Activated CD4-positive, alpha-beta T cell treated with anti-CD3 and anti-CD28 coated beads for 48 hours (primary cell): ENCODE measurements at regions not wholly inside any gene's neighbourhood (a gene's known extent, or its start where the extent isn't known, plus 50 kb on each side); places are given as distances from the start of the nearest gene placed in this dataset.
"Not testable (repeated sequence)": the region's sequence is repeated elsewhere in the genome, so short reads cannot be mapped to it uniquely, and the experiment has no call there.

ENCODE experiments used
- DNase-seq: peaks from one replicate; pipeline ENCODE4 v3.0.0-alpha.2; 2020

DNA sequence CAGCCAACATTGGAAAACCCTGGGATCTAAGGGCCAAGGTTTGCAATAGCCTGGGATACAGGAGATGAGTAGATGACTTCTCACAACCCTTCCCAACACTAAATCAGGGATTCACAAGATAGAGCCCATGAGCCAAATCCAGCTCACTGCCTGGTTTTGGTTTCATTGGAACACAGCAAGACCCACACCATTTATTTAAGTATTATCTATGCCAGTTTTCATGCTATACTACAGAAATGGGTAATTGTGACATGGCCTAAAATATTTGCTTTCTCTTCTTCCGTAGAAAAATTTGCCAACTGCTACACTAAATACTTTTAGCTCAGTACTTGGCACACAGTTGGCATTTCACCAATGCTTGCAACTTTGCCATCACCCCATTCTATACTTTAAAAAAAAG is 132.0 kb upstream of the LMCD1 start:
- DNase-seq, result no peak

DNA sequence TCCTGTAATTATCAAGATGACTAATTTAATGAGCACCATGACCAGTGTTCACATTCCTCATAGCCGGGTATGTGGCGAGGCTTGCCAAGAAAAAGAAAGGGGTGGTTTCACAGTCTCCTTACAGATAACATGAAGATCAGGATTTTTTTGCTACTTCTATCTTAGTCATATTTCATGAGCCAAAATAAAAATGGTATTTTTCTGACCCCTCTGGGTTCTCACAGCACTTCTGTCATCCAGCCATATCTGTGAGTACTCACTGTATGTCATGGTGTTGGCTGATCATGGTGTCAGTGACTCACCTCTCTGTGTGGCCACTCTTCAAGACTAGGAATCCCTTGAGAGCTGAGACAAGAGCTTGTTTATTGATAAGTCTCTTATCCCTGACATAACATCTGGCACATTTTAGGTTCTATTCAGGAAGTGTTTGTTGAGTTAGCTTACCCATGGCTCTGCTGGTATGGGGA is 130.5 kb upstream of the LMCD1 start:
- DNase-seq, result no peak

DNA sequence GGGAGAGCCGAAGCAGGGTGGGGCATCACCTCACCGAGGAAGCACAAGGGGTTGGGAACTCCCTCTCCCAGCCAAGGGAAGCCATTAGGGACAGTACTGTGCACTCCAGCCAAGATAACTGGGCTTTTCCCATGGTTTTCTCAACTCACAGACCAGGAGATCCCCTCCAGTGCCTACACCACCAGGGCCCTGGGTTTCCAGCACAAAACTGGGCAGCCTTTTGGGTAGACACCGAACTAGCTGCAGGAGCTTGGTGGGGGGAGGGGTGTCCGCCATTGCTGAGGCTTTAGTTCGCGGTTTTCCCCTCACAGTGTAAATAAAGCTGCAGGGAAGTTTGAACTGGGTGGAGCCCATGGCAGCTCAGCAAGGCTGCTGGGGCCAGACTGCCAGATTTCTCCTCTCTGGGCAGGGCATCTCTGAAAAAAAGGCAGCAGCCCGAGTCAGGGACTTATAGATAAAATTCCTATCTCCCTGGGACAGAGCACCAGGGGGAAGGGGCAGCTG is 129.6 kb upstream of the LMCD1 start:
- DNase-seq, result no peak

DNA sequence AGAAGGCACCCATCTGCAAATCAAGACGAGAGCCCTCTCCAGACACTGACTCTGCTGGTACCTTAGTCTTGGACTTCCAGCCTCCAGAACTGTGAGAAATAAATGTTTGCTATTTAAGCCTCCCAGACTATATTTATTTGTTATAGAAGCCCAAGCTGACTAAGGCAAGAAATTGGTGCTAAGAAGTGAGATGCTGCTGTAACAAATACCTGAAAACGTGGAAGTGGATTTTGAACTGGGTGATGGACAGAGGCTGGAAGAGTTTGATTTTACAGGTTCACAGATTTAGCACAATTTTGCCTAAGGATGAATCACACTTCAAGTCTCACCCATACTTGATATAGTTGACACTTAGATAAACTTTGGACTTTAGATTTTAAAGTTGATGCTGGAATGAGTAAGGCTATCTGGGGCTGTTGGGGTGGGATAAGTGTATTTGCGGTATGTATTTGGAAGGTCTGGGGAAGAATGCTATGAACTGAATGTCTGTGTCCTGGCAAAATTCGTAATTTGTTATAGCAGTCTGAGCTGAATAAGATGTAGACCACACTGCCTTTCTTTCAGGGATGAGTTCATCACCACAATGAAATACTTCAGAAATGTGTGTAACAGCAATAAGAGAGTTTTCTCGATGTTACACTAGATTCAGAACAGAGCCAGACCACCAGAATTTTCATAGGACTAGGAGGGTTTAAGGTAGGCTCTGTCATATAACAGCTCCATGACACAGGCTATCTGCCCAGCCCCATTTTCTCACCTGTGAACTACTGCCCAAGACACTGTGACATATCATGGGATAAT is 120.5 kb upstream of the LMCD1 start:
- DNase-seq, result no peak

DNA sequence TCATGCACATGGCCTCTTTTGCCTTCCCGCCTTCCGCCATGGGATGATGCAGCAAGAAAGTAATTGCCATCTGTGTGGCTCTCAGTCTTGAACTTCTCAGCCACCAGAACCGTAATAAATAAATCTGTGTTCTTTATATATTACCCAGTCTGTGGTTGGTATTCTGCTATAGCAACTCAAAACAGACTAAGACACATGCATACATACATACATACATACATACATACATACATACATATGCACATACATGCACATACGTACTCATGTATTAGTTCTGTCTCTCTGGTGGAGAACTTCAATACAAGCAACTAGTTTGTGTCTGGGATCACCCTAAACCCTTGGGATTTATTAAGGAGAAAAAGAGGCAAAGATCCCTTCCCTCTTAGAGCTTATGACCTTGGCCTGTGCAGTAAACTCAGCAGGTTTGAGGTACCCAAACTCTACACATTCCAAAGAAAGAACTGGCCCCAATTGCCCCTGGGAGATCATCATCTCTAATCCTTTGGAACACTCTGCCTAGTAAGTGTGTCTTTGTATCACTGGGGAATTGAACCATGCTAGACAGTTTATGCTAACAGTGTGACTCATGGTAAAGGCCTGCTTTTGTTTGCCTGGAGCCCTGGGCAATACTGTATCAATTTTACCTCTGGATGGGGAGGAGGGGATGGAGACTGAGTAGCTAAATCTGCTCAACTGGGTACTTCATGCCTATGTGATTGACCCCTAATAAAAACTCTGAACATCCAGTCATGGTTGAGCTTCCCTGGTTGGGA is 115.6 kb upstream of the LMCD1 start:
- DNase-seq, result no peak

DNA sequence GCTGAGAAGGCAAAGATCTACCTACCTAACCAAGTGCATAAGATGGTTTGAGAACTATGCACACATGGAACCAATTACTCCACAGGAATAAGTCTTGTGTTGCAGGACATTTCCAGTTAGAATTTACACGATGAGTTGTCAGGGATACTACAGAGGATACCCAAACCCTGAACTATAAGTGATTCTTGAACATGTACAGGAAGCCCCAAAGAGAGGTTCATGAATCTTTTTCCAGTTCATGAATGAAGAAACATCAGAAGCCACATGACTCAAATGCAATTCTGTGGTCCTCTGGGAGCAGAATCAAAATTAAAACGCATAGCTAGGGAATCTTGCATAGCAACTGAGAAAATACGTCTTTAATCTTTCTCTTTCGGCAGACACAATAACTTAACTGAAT is 114.1 kb upstream of the LMCD1 start:
- DNase-seq, result no peak

DNA sequence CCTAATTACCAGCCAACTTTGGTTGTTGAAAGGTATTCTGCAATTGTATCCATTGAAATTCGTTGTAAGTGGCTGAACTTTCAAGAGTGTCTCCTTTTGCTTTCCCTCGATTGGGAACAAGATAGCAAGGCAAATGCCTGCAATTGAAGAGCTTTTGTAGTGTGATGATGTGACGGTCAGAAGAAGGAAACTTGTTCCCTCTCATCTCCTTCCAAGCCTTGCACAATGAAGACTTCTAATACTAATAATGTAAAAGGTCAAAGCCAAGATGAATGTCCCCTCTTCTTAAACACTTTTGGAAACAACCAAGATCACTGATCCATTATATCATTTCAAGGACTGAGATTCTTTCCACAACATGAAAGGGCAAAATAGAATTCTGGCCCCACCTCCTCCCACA is 101.9 kb upstream of the LMCD1 start:
- no peak for DNase-seq

DNA sequence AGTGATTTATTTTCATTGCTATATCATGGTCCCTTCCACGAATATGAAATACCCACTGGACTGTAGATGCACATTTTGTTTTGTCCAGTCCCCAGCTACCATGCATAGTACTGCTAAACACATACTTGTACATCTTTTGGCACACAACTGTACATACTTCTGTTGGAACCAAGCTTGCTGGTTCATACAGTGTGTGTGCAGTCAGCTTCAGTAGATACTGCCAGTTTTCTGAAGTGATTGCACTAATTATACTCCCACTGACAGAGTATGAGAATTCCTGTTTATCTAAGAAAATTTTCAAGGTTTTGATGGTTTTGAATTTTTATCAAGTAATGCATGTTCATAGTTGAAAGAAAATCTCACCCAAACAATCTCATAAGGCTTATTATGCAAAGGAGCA is 100.7 kb upstream of the LMCD1 start:
- DNase-seq, result no peak

DNA sequence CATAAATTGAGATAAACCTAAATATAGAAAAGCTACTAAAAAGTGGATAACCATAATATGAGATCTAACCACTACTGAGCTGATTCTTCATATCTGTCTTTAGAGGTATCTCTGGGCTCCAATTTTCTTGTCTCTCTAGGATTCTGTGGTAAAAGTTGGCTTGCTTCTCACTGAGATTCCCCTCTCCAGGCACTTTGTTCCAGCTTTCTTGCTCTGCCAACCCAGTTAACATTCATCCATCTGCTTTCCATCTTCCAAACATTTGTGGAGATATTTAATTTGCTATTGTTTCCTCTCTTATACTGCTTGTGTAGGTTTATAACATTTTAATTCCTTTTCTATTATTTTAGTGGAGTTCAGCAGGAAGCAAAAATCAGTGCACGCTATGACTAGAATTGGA is 97.6 kb upstream of the LMCD1 start:
- no peak for DNase-seq

DNA sequence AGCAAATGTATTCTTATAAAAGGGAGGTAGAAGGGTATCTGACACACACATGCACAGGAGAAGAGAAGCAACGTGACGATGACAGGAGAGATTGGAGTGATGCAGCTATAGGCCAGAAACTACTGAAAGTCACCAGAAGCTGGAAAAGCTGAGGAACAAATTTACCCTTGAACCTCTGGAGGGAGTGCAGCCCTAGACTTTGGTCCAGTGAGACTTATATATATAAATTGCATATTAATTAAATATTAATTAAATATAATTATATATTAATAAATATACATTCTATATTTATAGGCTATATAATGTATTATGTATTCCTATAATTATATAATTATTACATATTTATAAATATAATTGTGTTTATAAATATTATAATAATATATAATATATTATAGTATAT is 96.5 kb upstream of the LMCD1 start:
- no peak for DNase-seq

DNA sequence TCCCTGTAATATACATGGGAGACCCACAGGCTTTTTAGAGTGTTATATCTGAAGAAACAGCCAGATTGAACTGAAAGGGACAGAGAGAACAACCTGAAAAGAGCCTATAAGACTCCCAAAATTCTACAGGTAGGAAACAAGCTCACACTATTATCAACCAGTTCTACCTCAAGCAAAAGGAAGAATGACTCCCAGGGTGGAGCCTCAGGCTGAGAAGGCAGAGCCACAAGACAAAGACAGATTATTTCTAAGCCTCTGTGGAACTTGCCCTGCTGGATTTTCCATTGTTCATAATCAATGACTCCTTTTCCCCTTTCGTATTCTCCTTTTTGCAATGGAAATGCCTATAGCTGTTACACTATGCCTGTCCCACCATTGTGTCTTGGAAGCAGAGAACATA is 95.1 kb upstream of the LMCD1 start:
- no peak for DNase-seq

DNA sequence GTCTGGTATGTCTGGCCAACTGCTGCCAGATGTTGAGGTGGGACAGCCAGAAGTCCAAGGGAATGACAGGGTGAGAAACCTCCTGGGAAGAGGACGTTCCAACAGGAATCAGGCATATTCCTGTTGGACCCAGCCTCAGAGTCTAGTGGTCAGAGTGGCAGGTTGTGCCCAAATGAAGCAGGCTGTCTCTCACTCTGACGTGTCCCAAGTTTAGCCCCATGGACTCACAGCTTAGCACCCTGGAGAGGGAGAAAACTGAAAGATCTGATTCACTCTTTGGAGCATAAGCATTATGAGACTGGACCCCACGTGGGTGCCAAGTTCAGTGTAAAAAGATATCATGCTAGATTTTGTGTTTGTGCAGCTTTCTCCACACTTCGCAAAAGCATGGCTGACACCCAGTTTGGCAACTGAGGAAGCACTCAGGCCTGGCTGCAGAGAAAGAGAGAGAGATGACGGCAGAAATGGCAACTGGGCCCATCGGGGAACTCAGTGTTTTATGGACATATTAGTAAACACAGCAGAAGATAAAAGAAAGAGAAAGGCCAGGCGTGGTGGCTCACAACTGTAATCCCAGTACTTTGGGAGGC is 88.2 kb upstream of the LMCD1 start:
- no peak for DNase-seq

DNA sequence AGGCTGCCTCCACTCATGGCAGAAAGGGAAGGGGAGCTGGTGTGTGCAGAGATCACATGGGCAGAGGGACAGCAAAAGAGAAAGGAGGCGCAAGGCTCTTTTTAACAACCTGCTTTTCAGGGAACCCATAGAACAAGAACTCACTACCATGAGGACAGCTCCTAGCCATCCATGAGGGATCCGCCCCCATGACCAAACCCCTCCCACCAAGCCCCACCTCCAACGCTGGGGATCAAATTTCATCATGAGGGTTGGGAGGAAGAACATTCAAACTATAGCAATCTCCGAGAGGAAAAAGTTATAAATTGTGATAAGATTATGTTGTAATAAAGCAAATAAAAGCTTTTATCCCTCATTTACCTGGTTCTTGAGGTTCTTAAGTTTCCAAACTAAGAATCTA is 84.7 kb upstream of the LMCD1 start:
- DNase-seq, result peak; percentile 20

DNA sequence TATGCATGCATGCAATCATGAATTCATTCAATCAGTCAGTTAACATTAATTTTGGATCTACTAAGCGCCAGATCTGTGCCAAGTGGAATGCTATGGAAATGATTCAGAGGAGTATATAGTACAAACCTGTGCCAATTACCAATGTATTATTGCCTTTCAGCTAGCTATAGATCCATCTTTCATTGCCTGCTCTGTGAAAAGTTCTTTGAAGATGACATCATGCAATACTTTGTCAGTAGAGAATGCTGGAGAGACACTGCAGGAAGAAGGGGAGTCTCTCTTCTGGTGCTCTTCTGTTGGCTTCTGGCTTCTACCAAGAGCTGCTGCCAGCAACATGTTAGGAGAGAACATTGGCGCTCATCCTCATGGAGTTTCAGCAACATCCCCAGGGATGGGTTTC is 81.0 kb upstream of the LMCD1 start:
- DNase-seq, result no peak

DNA sequence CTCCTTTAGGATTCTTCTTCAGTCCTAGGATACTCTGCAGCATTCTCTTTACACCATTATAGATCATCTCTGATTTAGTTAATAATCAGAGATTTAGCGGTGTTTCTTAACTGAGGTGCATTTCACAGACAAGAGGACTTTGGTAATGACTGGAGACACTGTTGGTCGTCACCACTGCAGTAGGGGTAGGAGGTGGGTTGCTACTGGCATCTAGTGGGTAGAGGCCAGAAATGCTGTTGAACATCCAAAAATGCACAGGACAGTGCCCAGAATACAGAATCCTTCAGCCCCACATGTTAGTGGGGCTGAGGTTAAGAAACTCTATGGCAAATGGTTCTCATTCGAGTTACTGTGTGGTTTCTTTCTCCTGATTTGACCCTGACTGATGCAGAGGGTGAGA is 80.4 kb upstream of the LMCD1 start:
- DNase-seq, result no peak

DNA sequence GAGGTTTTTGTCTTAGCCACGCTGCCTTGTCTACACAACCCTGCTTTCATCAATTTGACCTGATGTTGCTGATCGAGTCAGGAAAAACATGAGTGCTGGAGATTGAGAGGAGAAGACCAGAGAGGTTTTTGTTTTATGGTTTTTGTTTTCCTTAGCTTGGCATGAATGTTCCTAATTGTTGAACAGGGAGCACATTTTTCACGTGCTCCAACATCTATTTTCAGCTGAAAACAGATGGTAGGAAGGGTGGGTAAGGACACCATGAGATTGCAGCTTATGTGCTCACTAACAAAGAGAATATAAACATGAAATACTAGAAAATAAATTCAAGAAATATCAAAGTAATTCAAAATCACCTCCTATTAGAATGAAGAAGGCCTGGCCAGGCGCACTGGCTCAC is 79.9 kb upstream of the LMCD1 start:
- DNase-seq, result no peak

DNA sequence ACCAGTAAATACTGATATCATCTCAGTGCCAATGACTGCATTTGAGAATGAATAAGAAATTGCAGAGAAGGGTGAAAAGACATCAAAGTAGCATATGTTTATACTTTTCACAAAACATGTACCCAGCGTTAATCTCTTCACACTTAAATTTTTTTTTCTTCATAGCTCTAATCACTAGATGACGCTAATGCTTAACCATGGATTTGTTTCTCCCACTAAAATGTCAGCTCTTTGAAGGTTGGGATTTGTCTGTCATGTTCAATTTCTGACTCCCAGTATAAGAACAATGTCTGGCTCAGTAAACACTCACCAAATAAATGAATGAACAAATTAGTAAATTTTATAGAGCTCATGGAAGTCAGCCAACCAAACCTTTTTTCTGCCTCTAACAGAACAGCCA is 78.3 kb upstream of the LMCD1 start:
- no peak for DNase-seq

DNA sequence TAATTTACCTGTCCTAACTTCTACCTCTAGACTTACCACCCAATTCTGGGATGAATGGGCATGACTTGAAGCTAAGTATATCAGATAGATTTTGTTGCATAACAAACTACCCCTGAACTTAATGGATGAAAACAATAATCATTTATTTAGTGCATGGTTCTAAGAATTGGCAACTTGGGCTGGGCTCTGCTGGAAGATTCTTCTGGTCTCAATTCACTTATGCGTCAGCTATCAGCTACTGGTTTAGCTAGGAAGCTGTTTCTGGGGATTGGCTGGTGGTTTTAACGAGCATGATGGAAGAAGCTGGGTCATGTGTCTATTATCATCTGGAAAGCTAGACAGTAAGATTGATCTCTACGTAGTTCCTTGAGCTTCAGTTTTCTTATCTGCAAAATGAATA is 77.3 kb upstream of the LMCD1 start:
- no peak for DNase-seq

DNA sequence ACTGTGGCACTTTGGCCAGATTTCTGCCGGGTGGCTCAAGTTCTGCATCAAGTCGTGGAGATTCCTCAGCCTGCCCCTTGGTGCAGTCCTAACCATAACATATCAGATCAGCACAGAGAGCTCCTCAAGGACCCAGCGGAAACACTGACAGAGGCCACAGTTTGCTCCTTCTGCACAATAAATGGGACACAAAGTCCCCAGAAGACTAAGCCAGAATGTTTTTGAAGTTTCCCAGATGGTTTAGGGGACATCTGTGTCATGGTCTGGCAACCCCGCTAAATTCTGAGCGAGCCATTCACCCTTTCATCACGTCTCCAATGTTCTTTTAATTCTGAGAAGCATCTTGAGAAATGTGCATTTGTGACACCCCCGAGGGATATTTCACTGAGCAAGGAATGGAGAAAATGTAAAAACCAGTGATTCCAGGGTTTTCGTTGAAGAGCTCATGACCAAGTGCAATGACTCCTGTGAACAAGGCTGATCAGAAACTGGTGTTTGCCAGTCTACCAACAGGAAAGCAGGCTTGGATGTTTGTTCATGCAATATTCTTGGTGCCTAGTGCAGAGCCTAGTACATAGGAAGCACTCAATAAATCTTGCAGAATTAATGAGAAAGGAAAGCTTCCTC is 64.8 kb upstream of the LMCD1 start:
- no peak for DNase-seq

DNA sequence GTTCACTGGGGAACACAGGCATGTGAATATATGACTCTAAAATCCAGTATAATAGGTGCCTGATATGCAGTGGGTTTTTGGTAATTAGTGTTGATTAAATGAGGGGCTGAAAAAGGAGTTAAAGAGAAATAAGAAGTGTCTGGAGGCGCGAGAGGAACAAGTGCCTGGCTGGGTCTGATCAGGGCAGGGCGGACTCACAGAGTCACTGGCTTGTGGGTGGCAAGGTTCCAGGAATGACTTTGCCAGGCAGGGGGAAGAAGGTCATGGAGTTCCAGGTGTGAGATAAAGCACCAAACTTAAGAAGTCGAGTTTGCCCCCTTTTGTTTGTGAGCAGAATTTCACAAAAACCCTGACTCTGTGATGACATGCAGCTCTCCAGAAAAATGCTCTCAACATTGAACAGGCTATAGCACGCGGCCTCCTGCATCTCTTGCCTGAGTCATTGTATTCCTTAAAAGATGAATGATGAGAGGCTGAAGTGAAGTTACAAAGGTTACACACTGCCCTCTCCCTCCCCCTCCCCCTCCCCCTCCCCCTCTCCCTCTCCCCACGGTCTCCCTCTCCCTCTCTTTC is 63.0 kb upstream of the LMCD1 start:
- DNase-seq, result no peak

DNA sequence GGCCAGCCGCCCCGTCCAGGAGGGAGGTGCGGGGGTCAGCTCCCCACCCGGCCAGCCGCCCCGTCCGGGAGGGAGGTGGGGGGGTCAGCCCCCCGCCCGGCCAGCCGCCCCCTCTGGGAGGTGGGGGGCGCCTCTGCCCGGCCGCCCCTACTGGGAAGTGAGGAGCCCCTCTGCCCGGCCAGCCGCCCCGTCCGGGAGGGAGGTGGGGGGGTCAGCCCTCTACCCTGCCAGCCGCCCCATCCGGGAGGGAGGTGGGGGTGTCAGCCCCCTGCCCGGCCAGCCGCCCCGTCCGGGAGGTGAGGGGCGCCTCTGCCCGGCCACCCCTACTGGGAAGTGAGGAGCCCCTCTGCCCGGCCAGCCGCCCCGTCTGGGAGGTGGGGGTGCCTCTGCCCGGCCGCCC is 61.5 kb upstream of the LMCD1 start:
- not testable (repeated sequence) for DNase-seq

DNA sequence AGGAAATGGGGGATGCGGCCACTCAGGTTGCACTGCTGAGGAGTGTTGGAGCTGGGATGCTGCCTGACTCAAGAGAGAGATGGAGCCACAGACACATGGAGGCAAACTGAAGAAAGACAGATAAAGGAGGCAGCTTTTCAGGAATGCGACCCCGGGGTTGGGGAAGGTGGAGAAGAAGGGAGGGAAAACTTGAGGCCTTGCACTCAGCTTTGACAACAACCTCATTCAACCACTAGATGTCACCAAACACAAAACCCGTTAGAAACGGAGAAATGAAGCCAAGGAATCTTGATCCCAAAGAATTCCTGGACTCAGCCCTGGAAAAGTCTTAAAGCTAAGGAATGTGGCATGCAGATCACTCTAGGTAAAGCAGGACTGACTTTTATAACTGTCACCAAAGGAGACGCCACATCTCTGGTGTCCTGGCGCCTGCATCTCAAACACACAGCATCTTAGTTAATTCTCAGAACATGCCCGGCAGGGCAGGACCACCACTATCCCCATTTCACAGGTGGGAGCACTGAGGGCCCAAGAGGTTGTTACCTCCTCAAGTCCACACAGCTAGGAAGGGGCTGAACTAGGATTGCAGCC is 59.6 kb upstream of the LMCD1 start:
- no peak for DNase-seq
